Memory B cell (primary cell): ENCODE measurements at regions not wholly inside any gene's neighbourhood (a gene's known extent, or its start where the extent isn't known, plus 50 kb on each side); places are given as distances from the start of the nearest gene placed in this dataset.

Source experiments
- ATAC-seq: fragments of 150-1000 bp; cut with Tn5 transposase; 2 replicates; pipeline ENCODE4 v1.10.0; 2021; ENCODE audit warnings: low read depth, mild to moderate bottlenecking, moderate library complexity
- DNase-seq, 2 donors: peaks; one replicate each; pipeline ENCODE4 v3.0.0; 2022; ENCODE audit warnings: low spot score in 2 of 2
- H3K27ac Mint-ChIP-seq: one replicate; pipeline ENCODE4 v1.8.0; 2022; ENCODE audit warnings: mild to moderate bottlenecking, moderate library complexity, mixed read lengths
- H3K27me3 Mint-ChIP-seq: one replicate; pipeline ENCODE4 v1.8.0; 2022; ENCODE audit warnings: mixed read lengths
- H3K36me3 Mint-ChIP-seq: one replicate; pipeline ENCODE4 v1.8.0; 2022; ENCODE audit warnings: mild to moderate bottlenecking, mixed read lengths
- H3K4me1 Mint-ChIP-seq: one replicate; pipeline ENCODE4 v1.8.0; 2022; ENCODE audit warnings: mixed read lengths
- H3K4me3 Mint-ChIP-seq: one replicate; pipeline ENCODE4 v1.8.0; 2022; ENCODE audit warnings: mild to moderate bottlenecking, moderate library complexity, mixed read lengths
- H3K9me3 Mint-ChIP-seq: one replicate; pipeline ENCODE4 v1.8.0; 2022; ENCODE audit warnings: mixed read lengths

GRCh38 chr5:17355586-17356346 is 138.3 kb downstream of the BASP1 start:
- ATAC-seq (peak; percentile 90), DNase-seq (peak in 1 of 2 donors; percentile 14)
- peak overlapping the region; percentile 76 for H3K27ac Mint-ChIP-seq
- H3K36me3 Mint-ChIP-seq = peaks cover 4% of the 10 kb centered on the region
- peaks cover 8% of the 10 kb centered on the region for H3K4me1 Mint-ChIP-seq
- no peak overlapping the region for H3K4me3 Mint-ChIP-seq
- H3K9me3 Mint-ChIP-seq = peaks cover 3% of the 10 kb centered on the region
- H3K27me3 Mint-ChIP-seq = no peaks in the 10 kb centered on the region

- Mint-ChIP-seq H3K36me3 (peaks cover 4% of the 10 kb centered on the region), H3K27me3 (no peaks in the 10 kb centered on the region), H3K27ac (no peak overlapping the region), H3K4me1 (peaks cover 8% of the 10 kb centered on the region), H3K4me3 (no peak overlapping the region), H3K9me3 (peaks cover 3% of the 10 kb centered on the region)
- DNase-seq (no peak), ATAC-seq (no peak)
Measured at GRCh38 chr5:17356551-17356950, 139.1 kb downstream of the BASP1 start.

- H3K4me1 Mint-ChIP-seq = peaks cover 8% of the 10 kb centered on the region
- H3K27me3 Mint-ChIP-seq = no peaks in the 10 kb centered on the region
- DNase-seq = no peak
- no peak overlapping the region for H3K4me3 Mint-ChIP-seq
- H3K36me3 Mint-ChIP-seq = peaks cover 3% of the 10 kb centered on the region
- H3K27ac Mint-ChIP-seq = no peak overlapping the region
- H3K9me3 Mint-ChIP-seq = peaks cover 3% of the 10 kb centered on the region
- ATAC-seq = no peak
Measured at GRCh38 chr5:17357504-17357903, 140.1 kb downstream of the BASP1 start.

DNA sequence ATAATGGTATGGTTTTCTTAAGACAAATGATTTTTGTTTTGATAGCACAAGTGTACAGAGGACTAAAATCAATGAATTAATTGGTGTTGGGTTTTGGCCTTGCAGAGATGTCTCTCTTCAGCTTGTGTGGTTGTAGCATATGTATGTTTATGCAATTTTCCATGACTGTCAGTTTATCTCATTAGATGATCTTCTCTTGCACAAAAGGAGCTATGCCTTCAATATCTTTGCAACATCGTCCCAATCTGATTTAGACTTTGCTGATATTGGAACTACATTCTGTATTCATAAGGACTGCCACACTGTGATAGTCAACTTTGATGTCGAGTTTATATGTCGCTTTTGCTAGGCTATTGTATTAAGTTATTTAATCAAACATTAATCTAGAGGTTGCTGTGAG is 140.0 kb upstream of the TAF11L2 start:
- H3K27me3 Mint-ChIP-seq = no peaks in the 10 kb centered on the region
- peaks cover 8% of the 10 kb centered on the region for H3K4me1 Mint-ChIP-seq
- H3K9me3 Mint-ChIP-seq = peaks cover 3% of the 10 kb centered on the region
- no peak overlapping the region for H3K27ac Mint-ChIP-seq
- no peak overlapping the region for H3K4me3 Mint-ChIP-seq
- no peak for ATAC-seq
- peaks cover 3% of the 10 kb centered on the region for H3K36me3 Mint-ChIP-seq
- no peak for DNase-seq

DNA sequence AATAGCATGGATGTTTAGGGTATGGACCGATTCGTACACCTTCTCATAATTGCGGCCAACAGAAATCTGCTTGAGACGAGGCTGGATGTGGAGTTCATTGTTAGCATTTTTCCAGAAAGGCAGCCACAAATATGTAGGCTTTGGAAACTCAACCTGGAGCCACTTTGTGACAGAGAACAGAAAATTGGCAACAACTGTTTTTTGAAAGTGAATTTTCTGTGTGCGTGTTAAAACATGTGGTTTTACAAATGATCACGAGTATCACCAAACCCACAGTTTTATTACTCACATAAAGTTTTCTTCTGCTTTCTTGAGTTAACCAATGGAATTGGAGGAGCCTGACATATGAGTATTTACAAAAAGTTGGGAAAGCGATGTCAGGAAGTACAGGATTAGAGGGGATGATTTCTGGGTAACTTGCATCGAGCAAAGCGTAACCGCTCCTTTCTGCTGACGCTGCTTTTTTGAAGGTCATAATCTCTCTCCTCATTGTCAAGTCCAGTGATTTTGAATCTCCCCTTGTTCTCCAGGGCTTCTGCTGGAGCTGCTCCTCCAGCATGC is 138.5 kb upstream of the TAF11L2 start:
- Mint-ChIP-seq H3K9me3 (peaks cover 3% of the 10 kb centered on the region), H3K4me1 (peaks cover 8% of the 10 kb centered on the region), H3K36me3 (peaks cover 3% of the 10 kb centered on the region), H3K27me3 (no peaks in the 10 kb centered on the region), H3K27ac (no peak overlapping the region), H3K4me3 (no peak overlapping the region)
- DNase-seq = no peak
- ATAC-seq = no peak

- Mint-ChIP-seq H3K27ac (no peak overlapping the region), H3K27me3 (no peaks in the 10 kb centered on the region), H3K4me1 (peaks cover 4% of the 10 kb centered on the region), H3K9me3 (no peaks in the 10 kb centered on the region), H3K36me3 (no peaks in the 10 kb centered on the region), H3K4me3 (no peak overlapping the region)
- DNase-seq (no peak), ATAC-seq (no peak)
Measured at GRCh38 chr5:17360879-17361278, 137.2 kb upstream of the TAF11L2 start.

- Mint-ChIP-seq H3K4me1 (no peaks in the 10 kb centered on the region), H3K27ac (no peak overlapping the region), H3K9me3 (no peaks in the 10 kb centered on the region), H3K4me3 (no peak overlapping the region), H3K36me3 (no peaks in the 10 kb centered on the region), H3K27me3 (no peaks in the 10 kb centered on the region)
- DNase-seq (no peak), ATAC-seq (no peak)
Measured at GRCh38 chr5:17361331-17361730, 136.7 kb upstream of the TAF11L2 start.

DNA sequence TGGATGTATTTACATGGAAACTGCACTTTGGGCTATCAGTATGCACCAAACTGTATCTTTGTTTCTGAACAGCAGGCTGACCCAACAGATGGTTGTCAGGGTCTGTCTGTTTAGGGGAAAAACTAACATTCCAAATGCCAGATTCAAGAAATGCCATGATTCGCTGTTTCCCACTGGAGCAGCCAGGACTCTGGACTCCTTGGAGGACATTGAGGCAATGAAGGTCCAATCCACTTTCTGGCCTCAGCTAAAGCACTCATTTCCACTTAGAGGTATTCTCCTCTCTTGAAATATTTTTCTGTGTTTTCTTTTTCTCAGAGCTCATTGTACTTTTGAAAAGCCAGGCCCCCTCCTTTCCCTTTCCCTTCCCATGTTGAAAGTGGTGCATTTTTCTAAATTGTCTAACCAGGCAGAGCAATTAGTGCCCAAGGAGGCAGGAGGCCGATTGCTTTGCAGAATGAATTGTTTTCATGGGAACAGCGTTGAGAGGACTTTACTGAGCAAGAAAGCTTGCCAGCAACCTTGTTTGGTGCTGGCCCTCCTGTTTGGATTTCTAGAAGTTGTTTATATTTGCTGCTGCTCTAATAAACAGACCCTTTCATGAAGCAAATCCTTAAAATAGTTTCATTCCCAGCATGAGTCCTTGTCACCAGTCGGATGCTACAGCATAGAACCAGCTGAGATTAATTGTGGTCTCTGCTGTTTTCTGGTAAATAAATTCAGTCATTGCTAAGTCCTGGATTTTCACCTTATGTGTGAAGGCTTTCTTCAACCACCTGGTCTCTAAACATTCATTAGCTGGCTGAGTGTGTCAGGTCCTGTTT is 132.8 kb upstream of the TAF11L2 start:
- Mint-ChIP-seq H3K27ac (no peak overlapping the region), H3K36me3 (no peaks in the 10 kb centered on the region), H3K4me3 (no peak overlapping the region), H3K27me3 (no peaks in the 10 kb centered on the region), H3K9me3 (no peaks in the 10 kb centered on the region), H3K4me1 (no peaks in the 10 kb centered on the region)
- DNase-seq (no peak), ATAC-seq (no peak)

DNA sequence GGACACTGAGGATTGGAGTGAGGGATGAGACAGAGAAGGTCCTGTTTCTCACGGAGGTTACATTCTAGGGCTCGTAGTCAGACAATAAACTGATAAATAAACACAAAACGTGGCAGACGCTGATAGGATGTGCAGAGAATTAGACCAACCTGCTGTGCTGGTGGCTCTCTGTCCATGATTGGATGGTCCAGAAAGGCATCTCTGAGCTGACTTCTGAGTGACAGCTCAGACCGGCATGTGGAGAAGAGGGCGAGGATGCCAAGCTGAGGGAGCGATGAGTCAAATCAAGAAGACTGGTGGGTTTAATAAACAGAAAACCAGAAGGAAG is 132.3 kb upstream of the TAF11L2 start:
- Mint-ChIP-seq H3K9me3 (no peaks in the 10 kb centered on the region), H3K27me3 (no peaks in the 10 kb centered on the region), H3K4me1 (no peaks in the 10 kb centered on the region), H3K4me3 (no peak overlapping the region), H3K27ac (no peak overlapping the region), H3K36me3 (no peaks in the 10 kb centered on the region)
- ATAC-seq (no peak), DNase-seq (no peak)

DNA sequence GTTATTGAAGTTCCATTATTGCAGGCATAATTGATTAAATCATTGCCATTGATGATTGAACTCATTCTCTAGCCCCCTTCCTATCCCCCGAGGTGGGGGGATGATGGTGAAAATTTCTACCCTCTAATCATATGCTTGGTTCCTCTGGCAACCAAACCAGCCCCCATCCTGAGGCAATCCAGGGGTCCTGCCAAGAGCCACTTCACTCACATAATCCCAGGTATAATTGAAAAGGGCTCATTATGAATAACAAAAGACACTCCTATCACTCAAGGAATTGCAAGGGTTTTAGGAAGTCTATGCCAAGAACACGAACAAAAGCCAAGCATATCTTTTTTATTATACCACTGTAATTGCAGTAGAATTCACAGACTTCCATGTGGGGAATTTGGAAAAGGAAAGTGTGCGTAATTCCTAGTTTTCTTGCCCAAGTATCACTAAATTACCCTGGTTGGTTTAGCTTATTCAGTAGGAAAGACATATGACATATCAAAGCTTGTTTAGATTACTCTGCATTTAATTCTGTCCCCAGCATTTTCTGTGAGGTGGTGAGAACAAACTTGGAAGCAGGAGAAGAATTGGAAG is 130.7 kb upstream of the TAF11L2 start:
- H3K4me3 Mint-ChIP-seq = no peak overlapping the region
- H3K36me3 Mint-ChIP-seq = no peaks in the 10 kb centered on the region
- H3K4me1 Mint-ChIP-seq = no peaks in the 10 kb centered on the region
- no peaks in the 10 kb centered on the region for H3K27me3 Mint-ChIP-seq
- H3K27ac Mint-ChIP-seq = no peak overlapping the region
- no peak for ATAC-seq
- no peaks in the 10 kb centered on the region for H3K9me3 Mint-ChIP-seq
- no peak for DNase-seq

DNA sequence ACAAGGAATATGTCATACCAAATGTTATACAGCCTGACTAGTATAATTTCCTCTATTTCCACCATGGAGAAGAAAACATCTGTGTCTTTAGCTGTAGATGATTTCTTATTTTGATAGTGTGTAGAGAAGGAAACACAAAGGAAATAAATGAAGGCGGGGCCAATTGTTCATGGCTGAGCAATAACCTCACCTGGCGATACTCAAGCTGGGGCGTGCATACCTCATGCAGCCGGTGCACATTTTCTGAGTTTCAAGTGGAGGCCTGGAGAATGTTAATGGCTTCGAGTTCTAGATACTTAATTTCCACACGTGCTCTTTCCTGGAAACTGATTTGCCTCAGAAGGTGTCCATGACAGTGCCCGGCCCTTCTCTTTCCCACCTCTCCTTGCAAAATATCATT is 127.4 kb upstream of the TAF11L2 start:
- ATAC-seq (no peak), DNase-seq (no peak)
- Mint-ChIP-seq H3K36me3 (no peaks in the 10 kb centered on the region), H3K4me1 (peaks cover 10% of the 10 kb centered on the region), H3K27me3 (no peaks in the 10 kb centered on the region), H3K27ac (no peak overlapping the region), H3K4me3 (no peak overlapping the region), H3K9me3 (no peaks in the 10 kb centered on the region)

DNA sequence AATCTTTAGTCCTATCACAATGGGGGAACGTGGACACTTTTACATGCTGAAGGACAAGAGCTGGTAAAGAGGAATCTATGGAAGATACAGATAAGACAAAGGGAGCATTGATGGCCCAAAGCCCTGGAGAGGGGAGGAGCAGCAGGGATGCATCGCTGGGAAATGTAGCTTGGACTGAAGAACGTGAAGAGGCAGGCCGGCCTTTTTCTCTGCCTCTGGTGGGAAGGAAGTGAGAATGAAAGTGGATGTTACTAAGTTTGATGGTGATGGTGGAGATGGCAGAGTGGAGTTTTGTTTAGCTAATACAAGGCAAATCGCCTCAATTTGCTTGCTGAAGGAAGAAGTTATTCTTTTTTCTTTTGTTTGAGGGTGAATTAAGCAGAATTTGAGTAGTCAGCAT is 124.6 kb upstream of the TAF11L2 start:
- Mint-ChIP-seq H3K4me1 (peaks cover 10% of the 10 kb centered on the region), H3K27ac (no peak overlapping the region), H3K4me3 (no peak overlapping the region), H3K9me3 (no peaks in the 10 kb centered on the region), H3K36me3 (no peaks in the 10 kb centered on the region), H3K27me3 (no peaks in the 10 kb centered on the region)
- DNase-seq = no peak
- no peak for ATAC-seq

GRCh38 chr5:17373814-17374556 is 124.0 kb upstream of the TAF11L2 start:
- no peak for DNase-seq
- peaks cover 10% of the 10 kb centered on the region for H3K4me1 Mint-ChIP-seq

More at GRCh38 chr5:17373814-17374556, 124.0 kb upstream of the TAF11L2 start:
- Mint-ChIP-seq H3K36me3 (no peaks in the 10 kb centered on the region), H3K27ac (peak overlapping the region; percentile 3), H3K4me3 (no peak overlapping the region), H3K27me3 (no peaks in the 10 kb centered on the region), H3K9me3 (no peaks in the 10 kb centered on the region)
- no peak for ATAC-seq
